GM21723 (cell line): ENCODE measurements at regions not wholly inside any gene's neighbourhood (a gene's known extent, or its start where the extent isn't known, plus 50 kb on each side); places are given as distances from the start of the nearest gene placed in this dataset.

ENCODE experiments used
- ATAC-seq: cut with Tn5 transposase; IDR thresholded peaks from one replicate; pipeline ENCODE4 v1.9.1; 2021; ENCODE audit warnings: mild to moderate bottlenecking, moderate library complexity; ENCODE audit not compliant: unreplicated experiment

DNA sequence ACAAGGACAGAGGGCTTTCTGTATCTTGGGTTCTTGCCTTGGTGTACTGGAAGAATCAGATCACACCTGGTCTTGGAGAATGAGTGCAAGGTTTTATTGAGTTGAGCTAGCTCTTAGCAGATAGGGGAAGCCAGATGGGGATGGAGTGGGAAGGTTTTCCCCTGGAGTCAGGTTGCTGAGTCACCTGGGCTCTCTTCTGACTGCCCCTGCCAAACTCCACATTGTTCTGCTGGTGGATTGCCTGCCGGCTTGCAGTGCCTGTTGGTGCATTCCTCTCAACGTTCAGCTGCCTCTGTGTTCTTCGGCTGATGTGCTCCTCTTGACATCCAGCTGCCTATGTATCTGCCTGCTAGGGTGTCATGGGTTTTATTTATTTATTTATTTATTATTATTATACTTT lies 1431.1 kb downstream of the CDH8 start:
- ATAC-seq, result no peak

DNA sequence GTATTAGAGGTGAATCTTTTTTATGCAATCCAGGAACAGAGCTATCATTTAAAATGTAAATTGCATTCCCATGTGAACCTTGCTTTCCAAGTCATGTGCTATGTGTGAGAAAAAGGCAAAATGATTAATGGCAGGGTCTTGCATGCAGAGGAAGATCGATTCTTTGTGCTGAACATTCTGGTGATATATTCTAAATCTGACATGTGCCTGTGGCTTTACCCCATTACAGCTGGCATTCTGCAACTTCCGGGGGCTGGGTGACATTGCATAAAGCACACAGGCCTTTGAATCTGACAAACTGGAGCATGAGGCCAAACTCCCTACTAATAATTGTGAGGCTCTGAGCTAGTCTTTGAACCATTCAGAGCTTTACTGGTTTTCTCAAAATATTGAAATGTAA lies 1449.7 kb downstream of the CDH8 start:
- ATAC-seq, result no peak

DNA sequence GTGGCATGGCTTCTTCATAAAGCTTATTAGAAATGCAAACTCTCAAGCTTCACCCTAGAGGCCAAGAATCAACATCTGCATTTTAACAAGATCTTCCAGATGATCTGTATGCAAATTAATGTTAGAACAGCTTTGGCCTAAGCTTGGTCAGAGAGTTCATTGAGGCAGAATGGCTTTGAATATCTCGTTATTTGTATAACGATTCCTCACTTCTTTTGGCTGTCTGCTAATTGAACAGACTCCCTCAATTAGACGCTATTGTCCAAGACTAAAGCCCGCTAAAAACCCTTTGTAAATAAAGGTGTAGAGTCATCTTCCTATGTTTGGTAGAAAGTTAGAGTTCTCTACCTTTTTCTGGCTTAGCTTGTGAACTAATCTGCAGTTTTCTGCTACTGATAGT lies 1453.7 kb downstream of the CDH8 start:
- ATAC-seq, result no peak

DNA sequence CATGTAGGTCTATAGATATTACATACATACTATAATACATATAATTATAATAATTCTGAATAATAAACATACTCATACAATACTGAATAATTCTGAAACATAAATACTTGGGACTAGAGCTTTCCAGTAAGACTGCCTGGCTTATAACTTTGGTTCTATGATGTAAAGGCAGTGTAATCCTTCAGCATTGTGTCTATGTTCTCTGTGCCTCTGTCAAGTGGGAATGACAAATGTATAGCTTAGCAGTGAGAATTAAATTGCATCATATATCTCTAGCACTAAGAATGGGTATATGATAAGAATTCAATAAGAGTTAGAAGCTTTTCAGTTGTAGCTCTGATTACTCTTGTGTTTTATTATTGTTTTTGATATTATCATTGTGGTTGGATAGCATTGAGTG lies 1469.3 kb downstream of the CDH8 start:
- no peak for ATAC-seq

DNA sequence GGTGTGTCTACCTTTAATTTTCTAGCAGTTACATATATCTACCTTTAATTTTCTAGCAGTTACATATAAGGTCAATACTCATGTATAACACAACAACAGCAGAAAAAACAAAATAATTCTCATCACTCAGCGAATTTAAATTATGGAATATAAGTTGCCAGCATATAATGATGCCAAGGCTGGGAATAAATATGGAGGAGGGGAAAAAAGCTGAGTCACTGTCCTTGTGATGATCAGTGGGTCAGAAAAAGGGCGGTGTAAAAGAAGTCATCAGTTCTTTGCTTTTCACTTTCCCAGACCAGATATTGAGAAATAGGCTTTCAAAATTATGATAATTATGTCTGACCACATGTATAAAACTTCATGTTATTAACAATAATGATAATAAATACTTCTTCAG lies 1471.7 kb downstream of the CDH8 start:
- ATAC-seq, result no peak

DNA sequence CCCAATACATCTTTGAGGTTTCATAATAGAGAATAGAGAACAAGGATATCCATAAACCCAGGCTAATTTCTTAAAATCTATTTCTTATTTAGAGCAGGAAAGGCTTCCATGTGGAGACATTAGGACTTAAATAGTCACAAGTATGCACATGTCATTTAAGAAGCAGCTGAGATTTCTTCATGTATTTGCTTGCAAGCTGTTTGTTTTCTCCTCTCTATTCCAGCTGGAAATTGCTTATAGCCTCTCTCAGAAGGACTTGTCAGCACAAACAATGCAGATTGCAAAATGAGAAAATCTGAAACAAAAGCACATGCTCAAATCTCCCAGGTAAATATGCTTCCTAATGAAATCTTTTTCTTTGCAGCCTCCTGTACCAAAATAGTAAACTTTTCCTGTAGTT lies 1473.1 kb downstream of the CDH8 start:
- ATAC-seq, result no peak

DNA sequence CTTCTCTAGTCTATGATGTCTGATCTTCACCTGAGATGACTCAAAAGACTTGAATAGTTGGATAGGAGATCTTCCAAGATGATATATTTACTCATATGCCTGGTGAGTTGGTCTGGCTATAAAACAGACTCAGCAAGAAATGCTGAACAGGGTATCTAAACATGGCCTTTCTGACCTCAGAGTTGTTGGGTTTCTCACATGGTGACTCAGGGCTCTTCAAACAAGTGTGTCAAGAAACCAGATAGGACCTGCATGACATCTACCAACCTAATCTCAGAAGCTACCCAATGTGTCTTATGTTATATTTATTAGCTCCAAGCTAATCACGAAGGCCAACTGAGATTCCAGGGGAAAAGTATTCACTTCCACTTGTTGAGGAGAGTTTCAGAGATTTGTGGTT lies 1477.3 kb downstream of the CDH8 start:
- ATAC-seq, result no peak

DNA sequence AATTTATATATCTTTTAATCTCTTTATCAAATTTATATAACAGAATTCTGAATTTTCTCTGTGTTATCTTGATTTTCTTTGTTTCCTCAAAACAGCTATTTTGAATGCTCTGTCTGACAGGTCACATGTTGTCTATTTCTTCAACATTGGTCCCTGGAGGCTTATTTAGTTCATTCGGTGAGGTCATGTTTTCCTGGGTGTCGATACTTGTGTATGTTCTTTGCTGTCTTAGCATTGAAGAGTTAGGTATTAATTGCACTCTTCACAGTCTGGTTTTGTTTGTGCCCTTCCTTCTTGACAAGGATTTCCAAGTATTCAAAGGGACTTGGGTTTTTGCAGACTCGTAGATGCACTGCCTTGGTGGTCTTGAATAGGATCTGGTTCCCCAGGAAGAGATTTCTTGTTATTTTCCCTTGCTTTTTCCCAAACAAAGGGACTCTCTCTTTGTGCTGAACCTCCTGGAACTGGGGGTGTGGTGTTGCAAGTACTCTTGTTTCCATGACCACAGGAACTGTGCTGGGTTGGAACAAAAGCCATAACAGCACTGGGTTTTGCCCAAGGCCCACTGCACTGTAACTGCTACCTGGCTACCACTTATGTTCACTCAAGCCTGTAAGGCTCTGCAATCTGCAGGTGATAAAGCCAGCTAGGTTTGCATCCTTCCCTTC lies 1483.0 kb downstream of the CDH8 start:
- no peak for ATAC-seq

DNA sequence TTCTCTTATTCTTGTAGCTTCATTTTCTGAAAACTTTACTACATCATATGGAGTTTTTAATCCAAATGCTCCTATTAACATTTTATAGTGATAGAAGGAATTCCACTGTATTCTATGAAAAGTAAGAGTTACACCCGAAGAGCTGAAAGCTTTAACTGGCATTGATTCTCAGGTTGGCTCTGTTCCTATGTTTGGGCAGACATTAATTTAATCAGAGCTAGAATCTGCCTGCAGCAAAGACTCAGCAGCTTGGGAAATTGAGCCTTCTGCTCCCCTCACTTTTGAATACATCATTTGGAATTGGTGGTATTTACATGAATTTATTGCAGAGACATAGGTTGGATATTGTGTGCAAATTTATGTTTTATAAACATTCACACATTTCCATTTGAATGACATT lies 1494.7 kb downstream of the CDH8 start:
- no peak for ATAC-seq

DNA sequence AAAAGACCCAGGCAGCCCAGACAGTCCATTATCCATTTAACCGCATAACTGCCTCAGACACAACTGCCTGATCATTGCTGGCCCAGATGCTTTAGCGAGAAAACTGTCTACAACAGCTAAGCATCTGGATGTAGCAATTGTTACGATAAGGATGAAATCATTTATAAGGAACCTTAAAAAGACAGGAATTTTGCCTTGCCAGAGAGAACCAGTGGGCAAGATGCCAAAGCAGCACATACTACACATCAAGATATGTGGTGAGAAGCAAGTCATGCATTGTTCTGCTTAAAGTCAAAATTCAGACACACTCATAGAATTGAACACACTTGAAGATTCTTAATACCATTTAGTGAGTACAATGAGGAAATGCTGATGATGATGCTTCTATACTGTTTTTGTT lies 1525.3 kb downstream of the CDH8 start:
- no peak for ATAC-seq

DNA sequence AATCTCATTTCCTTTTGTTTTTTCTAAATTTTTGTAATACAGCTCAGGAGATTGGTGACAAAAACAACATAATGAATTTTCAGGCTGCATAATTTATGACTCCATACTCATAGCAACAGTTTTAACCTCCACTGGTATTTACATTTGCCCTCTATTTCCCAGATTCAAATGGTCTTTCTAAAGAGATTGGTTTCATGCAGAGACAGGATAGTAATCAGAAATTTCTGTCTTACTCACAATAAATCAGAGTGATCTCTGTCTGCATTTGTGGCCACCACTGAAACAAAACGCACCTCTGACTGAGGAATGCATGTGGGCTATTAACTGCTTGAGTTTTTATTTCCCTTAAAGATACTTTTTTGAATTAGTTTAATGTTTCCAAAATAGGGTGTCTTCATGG lies 1526.0 kb downstream of the CDH8 start:
- no peak for ATAC-seq

DNA sequence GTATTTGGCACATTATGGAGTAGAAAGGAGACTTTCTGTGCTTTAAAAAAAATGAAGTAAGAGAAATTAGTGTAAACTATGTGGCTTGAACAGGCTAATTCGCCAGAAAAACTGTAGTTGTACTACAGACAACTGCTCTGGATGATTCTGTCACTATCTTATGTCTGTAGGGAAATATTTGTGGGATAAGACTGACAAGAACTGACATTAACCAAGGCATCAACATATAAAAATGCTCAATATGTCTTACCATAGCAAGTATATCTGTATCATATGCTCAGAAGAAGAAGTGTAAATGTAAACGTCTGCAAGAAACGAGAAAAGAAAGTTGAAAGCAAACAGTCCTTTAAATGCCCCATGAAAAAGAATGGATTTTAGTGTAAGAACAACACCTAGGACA lies 1545.0 kb downstream of the CDH8 start:
- no peak for ATAC-seq

DNA sequence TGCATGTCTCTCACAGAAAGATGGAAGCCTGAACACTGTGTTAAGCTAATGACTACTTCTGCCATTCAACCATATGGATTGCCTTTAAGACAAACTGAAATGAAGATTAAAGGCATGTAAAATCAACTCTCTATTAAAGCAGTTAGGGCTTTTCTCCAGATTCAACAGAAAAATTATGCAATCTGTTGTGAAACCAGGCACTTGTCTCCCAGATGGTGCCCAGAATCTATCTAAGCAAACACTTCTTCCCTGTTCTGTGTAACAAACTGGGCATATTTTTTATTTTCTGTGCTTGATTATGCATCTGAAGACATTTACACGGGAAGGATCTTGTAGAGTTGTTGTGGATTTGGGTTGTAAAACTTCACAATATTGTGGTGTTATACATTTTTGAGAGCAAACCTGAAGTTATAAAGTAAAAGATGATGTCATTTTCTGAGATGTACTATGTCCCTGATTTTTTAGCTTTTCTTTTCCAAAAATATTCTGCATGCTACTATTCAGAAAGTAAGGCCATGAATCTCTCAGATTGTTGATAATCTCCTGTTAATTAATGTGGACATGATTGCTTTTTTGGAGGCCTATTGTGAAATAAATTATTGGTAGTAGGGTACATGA lies 1550.3 kb downstream of the CDH8 start:
- no peak for ATAC-seq

DNA sequence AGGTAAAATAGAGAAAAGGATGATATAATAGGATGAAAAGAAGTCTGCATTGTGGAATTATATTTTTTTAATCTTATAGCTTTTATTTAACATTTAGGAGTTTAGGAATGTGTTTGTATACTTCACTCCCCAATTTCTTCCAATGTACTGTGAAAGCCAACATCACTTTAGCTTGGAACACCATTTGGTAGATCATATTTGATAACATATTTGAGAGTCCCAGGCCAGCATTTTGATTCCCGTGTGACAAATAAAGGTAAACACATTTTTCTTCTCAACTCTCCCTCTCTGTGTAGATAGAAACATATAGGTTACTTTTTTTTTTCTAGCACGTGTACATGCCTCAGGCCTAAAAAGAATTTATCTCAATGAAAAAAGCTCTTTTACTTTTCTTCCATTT lies 1551.3 kb downstream of the CDH8 start:
- no peak for ATAC-seq

DNA sequence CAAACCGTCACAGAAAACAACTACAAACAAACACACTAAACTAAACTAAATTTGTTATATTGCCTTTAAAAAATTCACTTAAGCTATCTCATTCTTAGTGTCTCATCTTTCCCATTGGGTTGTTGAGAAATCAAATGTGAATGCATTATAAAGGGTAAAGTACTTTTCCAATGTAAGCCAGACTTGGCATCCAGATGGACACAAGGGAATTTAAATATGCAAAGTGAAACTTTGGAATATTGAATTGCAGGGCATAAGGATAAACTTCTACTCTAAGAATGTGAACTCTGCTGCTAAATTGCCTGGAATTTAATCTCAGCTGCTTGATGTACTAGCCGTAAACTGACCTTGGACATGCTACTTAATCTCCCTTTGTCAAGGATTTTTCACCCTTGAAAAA lies 1554.6 kb downstream of the CDH8 start:
- ATAC-seq, result no peak

DNA sequence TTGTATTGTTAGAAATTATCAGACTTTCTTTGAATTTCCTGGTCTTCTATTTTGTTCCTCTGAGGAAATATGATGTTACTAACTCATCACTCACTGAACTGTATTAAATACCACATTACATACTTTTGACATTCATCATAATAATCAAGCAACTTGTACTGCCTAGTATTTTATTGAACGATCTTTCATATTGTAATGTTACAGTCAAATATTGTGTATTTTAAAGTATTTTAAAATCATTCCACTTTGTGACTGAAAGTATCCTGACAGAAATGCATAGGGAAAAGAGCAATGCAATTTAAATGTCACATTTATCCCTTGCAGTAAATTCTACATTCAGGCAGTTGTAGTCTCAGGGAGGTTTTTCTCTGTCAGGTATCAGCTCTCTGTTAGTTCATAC lies 1557.4 kb downstream of the CDH8 start:
- no peak for ATAC-seq

DNA sequence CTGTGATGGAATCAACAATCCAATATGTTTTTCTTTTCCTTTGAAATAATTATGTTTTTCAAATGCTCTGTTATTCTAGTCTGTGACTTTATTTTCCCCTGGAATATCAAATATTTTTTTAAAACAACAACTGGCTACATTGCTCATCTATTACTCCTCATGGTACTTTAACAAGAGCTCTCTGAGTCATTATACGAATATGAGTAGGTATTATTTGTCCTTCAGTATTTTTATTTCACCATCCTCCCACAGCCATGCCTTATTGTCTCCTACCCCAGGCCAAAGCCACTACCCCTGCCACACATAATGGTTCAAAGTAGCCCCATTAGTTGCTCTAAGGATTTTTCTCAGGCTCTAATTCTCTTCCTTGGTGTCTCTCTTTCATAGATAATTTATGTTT lies 1572.3 kb downstream of the CDH8 start:
- no peak for ATAC-seq

DNA sequence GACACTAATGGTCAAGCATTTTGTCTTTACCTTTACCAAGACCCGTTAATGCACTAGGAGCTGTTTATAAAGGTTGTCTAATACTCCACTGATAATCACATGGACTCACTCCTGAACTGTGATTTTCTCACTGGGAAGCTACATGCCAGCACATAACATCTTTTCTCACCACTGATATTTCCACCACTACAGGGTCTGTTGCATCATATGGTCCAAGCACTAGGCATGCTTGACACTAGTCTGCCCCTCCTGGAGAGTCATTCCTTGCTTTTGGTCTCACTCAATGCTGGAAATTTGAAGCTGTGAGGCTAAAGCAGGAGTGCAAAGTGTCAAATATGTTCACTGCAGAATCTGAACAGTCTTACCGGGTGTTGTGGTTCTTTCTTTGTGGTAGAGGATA lies 1576.8 kb downstream of the CDH8 start:
- no peak for ATAC-seq

DNA sequence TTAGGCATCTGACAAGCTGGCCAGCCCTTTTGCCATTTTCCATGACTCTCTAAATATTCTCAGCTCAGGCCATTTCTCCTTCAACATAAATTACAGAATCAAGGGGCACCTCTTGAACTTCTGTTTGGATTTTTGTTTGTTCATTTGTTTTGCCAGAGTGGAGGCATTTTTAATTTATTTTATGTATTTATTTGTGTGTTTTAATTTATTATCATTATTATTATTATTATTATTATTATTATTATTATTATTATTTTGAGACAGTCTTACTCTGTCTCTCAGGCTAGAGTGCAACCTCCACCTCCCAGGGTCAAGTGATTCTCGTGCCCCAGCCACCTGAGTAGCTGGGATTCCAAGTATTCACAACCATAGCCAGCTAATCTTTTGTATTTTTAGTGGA lies 1578.0 kb downstream of the CDH8 start:
- no peak for ATAC-seq

DNA sequence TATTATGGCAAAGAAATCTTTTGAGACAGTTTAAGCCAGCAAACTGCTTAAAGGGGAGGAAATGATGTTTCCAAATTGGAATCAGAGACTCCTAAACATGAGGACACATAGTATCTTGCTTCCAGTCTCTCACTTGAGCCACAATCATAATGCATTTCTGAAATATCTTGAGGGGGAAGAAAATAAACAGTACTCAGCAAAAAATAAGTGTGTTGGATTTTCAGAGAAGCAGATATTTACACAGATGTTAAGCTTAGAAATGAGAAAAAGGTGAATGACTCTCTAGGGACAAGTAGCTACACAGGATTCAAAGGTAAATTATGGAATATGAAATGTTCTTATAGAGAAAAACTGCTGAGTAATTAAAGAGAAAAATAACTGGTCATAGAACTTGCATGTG lies 1583.6 kb downstream of the CDH8 start:
- ATAC-seq, result no peak

DNA sequence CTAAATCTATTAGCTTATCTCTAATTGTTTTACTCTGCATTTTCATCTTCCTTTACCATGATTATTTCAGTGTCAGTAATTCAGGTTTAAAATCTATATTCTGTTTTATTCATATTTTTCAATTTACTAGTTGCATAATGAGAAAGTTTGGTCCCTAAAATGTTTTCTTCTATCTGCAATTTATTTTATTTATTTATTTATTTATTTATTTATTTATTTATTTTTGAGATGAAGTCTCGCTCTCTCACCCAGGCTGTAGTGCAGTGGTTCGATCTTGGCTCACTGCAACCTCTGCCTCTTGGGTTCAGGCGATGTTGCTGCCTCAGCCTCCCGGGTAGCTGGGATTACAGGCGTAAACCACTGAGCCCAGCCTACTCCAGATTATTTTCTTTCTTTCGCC lies 1597.3 kb downstream of the CDH8 start:
- ATAC-seq, result no peak

DNA sequence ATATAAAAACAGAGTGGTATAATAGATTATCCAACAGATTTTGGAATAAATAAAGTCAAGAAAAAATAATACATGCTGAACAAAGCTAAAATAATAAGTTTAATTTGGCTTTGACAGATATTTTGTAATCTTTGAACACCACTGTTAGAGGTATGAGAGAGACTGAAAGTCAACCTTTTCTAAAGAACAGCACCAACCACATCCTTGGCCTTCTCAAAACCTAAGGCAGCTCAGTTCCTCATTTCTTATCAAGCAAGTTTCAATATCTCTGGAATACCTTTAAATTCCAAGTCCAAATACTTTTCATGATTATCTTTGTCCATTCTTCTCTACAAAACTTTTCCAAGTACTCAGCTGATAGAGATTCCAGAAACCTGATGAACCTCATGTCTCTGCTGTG lies 1603.8 kb downstream of the CDH8 start:
- ATAC-seq, result no peak

DNA sequence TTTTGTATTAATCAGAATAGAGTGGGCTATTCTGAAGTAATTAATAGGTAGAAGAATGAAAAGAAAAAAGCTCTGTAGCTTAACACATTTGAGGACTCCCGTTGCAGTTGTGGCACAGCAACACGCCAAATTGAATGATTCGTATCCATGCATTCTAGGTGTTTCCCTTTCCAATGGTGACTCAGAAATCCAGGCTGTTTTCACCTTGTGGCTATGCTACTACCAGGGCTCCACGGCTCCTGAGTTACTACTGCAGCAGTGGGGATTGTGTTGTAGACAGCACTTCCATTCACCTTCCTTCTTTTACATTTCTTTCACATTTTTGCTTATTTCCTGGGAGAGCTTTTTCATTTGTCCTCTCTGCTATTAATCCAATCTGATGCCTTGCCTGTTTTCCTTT lies 1616.4 kb downstream of the CDH8 start:
- no peak for ATAC-seq
